Breast epithelium (tissue), 4 donors: ENCODE measurements at regions not wholly inside any gene's neighbourhood (a gene's known extent, or its start where the extent isn't known, plus 50 kb on each side); places are given as distances from the start of the nearest gene placed in this dataset.

Experiments used
- DNase-seq, 2 donors: peaks; one replicate each; pipeline ENCODE4 v3.0.0-alpha.2; 2019; ENCODE audit warnings: low spot score in 2 of 2
- H3K27ac ChIP-seq, 2 donors: fragments of 200-600 bp; sonication (generic) in 1 of 2; one replicate each; pipeline ENCODE4 v1.5.1; 2016 to 2019; ENCODE audit warnings: mild to moderate bottlenecking in 1 of 2
- H3K27me3 ChIP-seq, 2 donors: fragments of 200-600 bp; sonication (generic) in 1 of 2; one replicate each; pipeline versions ENCODE4 v1.5.1 to v1.6.0; 2017 to 2019; ENCODE audit warnings: control low read depth in 1 of 2, mild to moderate bottlenecking in 1 of 2
- H3K36me3 ChIP-seq: fragments of 200-600 bp; one replicate; pipeline ENCODE4 v1.5.1; 2019
- H3K4me1 ChIP-seq, 2 donors: fragments of 200-600 bp; sonication (generic); one replicate each; pipeline ENCODE4 v1.5.1; 2016 to 2019; ENCODE audit warnings: control low read depth in 1 of 2
- H3K4me3 ChIP-seq, 3 donors: fragments of 200-600 bp; sonication (generic); 1 replicate in 2 of 3; 2 replicates in 1 of 3; pipeline ENCODE4 v1.5.1; 2016 to 2019; ENCODE audit warnings: mild to moderate bottlenecking in 3 of 3, moderate library complexity in 2 of 3
- H3K9me3 ChIP-seq, 2 donors: fragments of 200-600 bp; sonication (generic) in 1 of 2; one replicate each; pipeline ENCODE4 v1.5.1; 2016 to 2019; ENCODE audit warnings: control low read depth in 1 of 2
- CTCF ChIP-seq, 3 donors: fragments of 450-650 bp; IDR thresholded peaks; one replicate each; pipeline ENCODE4 v1.5.1; 2016 to 2017; ENCODE audit warnings: antibody characterized with exemption in 3 of 3, mild to moderate bottlenecking in 3 of 3, moderate library complexity in 3 of 3
- POLR2A ChIP-seq: fragments of 450-650 bp; IDR thresholded peaks from one replicate; pipeline ENCODE4 v1.6.1; 2016; ENCODE audit warnings: antibody characterized with exemption, mild to moderate bottlenecking, moderate library complexity
- POLR2AphosphoS5 ChIP-seq, 3 donors: sonication (generic); formaldehyde crosslinking; IDR thresholded peaks; one replicate each; pipeline ENCODE4 v1.6.1; 2017; ENCODE audit warnings: antibody characterized with exemption in 3 of 3
- intact Hi-C: fragments of 100-400 bp; cut with DNase I; formaldehyde crosslinking; loops from one replicate; pipeline ENCODE4 v1.15.1; 2023; ENCODE audit warnings: low total_unique reads

- H3K36me3 ChIP-seq, result no peaks in the 10 kb centered on the region
- H3K27ac ChIP-seq, result no peak overlapping the region
- H3K4me1 ChIP-seq, result no peaks in the 10 kb centered on the region
- H3K9me3 ChIP-seq, result no peaks in the 10 kb centered on the region
- no peaks in the 10 kb centered on the region for H3K27me3 ChIP-seq
- no peak for DNase-seq
- H3K4me3 ChIP-seq, result no peak overlapping the region
- intact Hi-C loops, result no loop called here
- TF ChIP-seq CTCF (IDR thresholded peaks at IDR 0.05) (no peak), POLR2AphosphoS5 (IDR thresholded peaks at IDR 0.05) (no peak), POLR2A (no peak)
Observed at GRCh38 chr9:84179531-84179930, 161.0 kb downstream of the SLC28A3 start.

GRCh38 chr9:84187090-84187489, 153.5 kb downstream of the SLC28A3 start:
- intact Hi-C loops, result no loop called here
- no peak overlapping the region for H3K27ac ChIP-seq
- TF ChIP-seq CTCF (IDR thresholded peaks at IDR 0.05), result no peak
- TF ChIP-seq POLR2AphosphoS5 (IDR thresholded peaks at IDR 0.05), result no peak
- H3K4me1 ChIP-seq, result no peaks in the 10 kb centered on the region
- H3K27me3 ChIP-seq, result no peaks in the 10 kb centered on the region
- DNase-seq, result no peak
- H3K36me3 ChIP-seq, result no peaks in the 10 kb centered on the region
- no peaks in the 10 kb centered on the region for H3K9me3 ChIP-seq
- no peak overlapping the region for H3K4me3 ChIP-seq

GRCh38 chr9:84189904-84190303, 150.7 kb downstream of the SLC28A3 start:
- Histone ChIP-seq H3K4me1 (no peaks in the 10 kb centered on the region), H3K27ac (no peak overlapping the region), H3K27me3 (no peaks in the 10 kb centered on the region), H3K9me3 (no peaks in the 10 kb centered on the region), H3K4me3 (no peak overlapping the region), H3K36me3 (no peaks in the 10 kb centered on the region)
- intact Hi-C loops, result no loop called here
- TF ChIP-seq POLR2A (no peak), CTCF (IDR thresholded peaks at IDR 0.05) (no peak), POLR2AphosphoS5 (IDR thresholded peaks at IDR 0.05) (no peak)
- DNase-seq, result no peak

- intact Hi-C loops, result no loop called here
- Histone ChIP-seq H3K27me3 (no peaks in the 10 kb centered on the region), H3K9me3 (no peaks in the 10 kb centered on the region), H3K4me3 (no peak overlapping the region), H3K4me1 (no peaks in the 10 kb centered on the region), H3K36me3 (no peaks in the 10 kb centered on the region), H3K27ac (no peak overlapping the region)
- no peak for DNase-seq
- TF ChIP-seq CTCF (IDR thresholded peaks at IDR 0.05), result no peak
- no peak for TF ChIP-seq POLR2AphosphoS5 (IDR thresholded peaks at IDR 0.05)
- TF ChIP-seq POLR2A, result no peak
Observed at GRCh38 chr9:84190411-84190810, 150.1 kb downstream of the SLC28A3 start.

GRCh38 chr9:84206801-84207370, 133.7 kb downstream of the SLC28A3 start:
- Histone ChIP-seq H3K4me1 (no peaks in the 10 kb centered on the region), H3K9me3 (no peaks in the 10 kb centered on the region), H3K4me3 (no peak overlapping the region), H3K27me3 (no peaks in the 10 kb centered on the region), H3K27ac (peak overlapping the region in 1 of 2 donors; percentile 19), H3K36me3 (no peaks in the 10 kb centered on the region)
- intact Hi-C loops, result no loop called here
- TF ChIP-seq POLR2A (no peak), POLR2AphosphoS5 (IDR thresholded peaks at IDR 0.05) (no peak), CTCF (IDR thresholded peaks at IDR 0.05) (no peak)
- no peak for DNase-seq
